ENCODE measurements at regions not wholly inside any gene's neighbourhood (a gene's known extent, or its start where the extent isn't known, plus 50 kb on each side); places are given as distances from the start of the nearest gene placed in this dataset.

DNA sequence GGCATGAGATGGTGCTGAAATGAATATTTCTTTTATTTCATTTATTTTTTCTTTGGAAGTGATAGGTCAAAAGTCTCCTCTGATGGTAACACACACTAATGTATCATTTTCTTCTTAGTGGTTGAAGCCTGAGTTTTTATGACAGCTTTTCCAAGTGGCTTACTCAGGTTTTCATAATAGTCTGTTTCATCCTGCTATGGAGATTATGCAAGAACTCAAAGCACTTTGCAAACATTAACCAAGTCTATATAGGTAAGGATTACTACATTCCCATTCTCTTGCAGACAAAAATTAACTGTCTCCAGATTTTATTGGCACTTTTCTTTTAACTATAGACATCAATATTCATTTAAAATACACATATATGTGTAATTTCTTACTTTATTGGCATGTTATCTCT, 572.6 kb upstream of the GCFC2 start:
- Histone ChIP-seq H3K4me3 (no peak overlapping the region), H3K9me3 (no peaks in the 10 kb centered on the region), H3K27ac (no peak overlapping the region), H3K27me3 (no peaks in the 10 kb centered on the region), H3K4me1 (no peaks in the 10 kb centered on the region), H3K36me3 (no peaks in the 10 kb centered on the region)
- TF ChIP-seq POLR2A (IDR thresholded peaks at IDR 0.05) (no peak), CTCF (IDR thresholded peaks at IDR 0.05) (no peak)
- intact Hi-C loops (cut with DNase I; ENCODE audit: low total_unique reads), result no loop called here
- DNase-seq, result no peak

- Histone ChIP-seq H3K36me3 (no peaks in the 10 kb centered on the region), H3K4me1 (no peaks in the 10 kb centered on the region), H3K4me3 (no peak overlapping the region), H3K27ac (no peak overlapping the region), H3K27me3 (no peaks in the 10 kb centered on the region), H3K9me3 (no peaks in the 10 kb centered on the region)
- no peak for TF ChIP-seq POLR2A (IDR thresholded peaks at IDR 0.05)
- no peak for TF ChIP-seq CTCF (IDR thresholded peaks at IDR 0.05)
- intact Hi-C loops (cut with DNase I; ENCODE audit: low total_unique reads), result no loop called here
- no peak for DNase-seq
Measured at GRCh38 chr2:76281156-76281841, 570.6 kb upstream of the GCFC2 start.

GRCh38 chr2:76280686-76281085, 570.0 kb upstream of the GCFC2 start:
- Histone ChIP-seq H3K9me3 (no peaks in the 10 kb centered on the region), H3K27ac (no peak overlapping the region), H3K36me3 (no peaks in the 10 kb centered on the region), H3K4me3 (no peak overlapping the region), H3K4me1 (no peaks in the 10 kb centered on the region), H3K27me3 (no peaks in the 10 kb centered on the region)
- no peak for DNase-seq
- intact Hi-C loops (cut with DNase I; ENCODE audit: low total_unique reads), result no loop called here
- TF ChIP-seq POLR2A (IDR thresholded peaks at IDR 0.05) (no peak), CTCF (IDR thresholded peaks at IDR 0.05) (no peak)

DNA sequence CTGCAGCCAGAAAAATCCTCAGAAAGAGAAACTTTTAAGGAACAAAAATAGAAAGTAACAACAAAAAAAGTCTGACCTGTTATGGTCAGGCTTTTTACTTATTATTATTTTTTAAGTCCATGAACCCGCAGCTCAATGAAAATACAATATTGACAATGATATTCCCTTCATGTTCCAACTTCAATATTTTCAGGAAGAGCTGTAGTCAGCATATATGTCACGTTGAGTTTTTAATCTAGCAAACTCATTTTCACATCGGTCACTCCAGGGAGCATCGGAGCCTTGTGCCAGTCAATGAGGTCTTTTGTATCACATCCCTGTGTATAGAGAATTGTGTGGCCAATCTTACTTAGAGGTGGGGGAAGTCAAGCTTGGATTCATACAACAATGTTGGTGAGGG, 568.4 kb upstream of the GCFC2 start:
- Histone ChIP-seq H3K4me1 (no peaks in the 10 kb centered on the region), H3K27ac (no peak overlapping the region), H3K36me3 (no peaks in the 10 kb centered on the region), H3K4me3 (no peak overlapping the region), H3K9me3 (no peaks in the 10 kb centered on the region), H3K27me3 (no peaks in the 10 kb centered on the region)
- no peak for DNase-seq
- intact Hi-C loops (cut with DNase I; ENCODE audit: low total_unique reads), result no loop called here
- TF ChIP-seq POLR2A (IDR thresholded peaks at IDR 0.05) (no peak), CTCF (IDR thresholded peaks at IDR 0.05) (no peak)

GRCh38 chr2:76275788-76276187, 565.1 kb upstream of the GCFC2 start:
- intact Hi-C loops (cut with DNase I; ENCODE audit: low total_unique reads), result no loop called here
- Histone ChIP-seq H3K9me3 (no peaks in the 10 kb centered on the region), H3K27ac (no peak overlapping the region), H3K36me3 (no peaks in the 10 kb centered on the region), H3K27me3 (no peaks in the 10 kb centered on the region), H3K4me3 (no peak overlapping the region), H3K4me1 (no peaks in the 10 kb centered on the region)
- no peak for DNase-seq
- no peak for TF ChIP-seq CTCF (IDR thresholded peaks at IDR 0.05)
- TF ChIP-seq POLR2A (IDR thresholded peaks at IDR 0.05), result no peak

Data from uterus (tissue), 3 donors.